Natural killer cell (primary cell): ENCODE measurements at regions not wholly inside any gene's neighbourhood (a gene's known extent, or its start where the extent isn't known, plus 50 kb on each side); places are given as distances from the start of the nearest gene placed in this dataset.
A peak's percentile ranks its signal among the peaks of the same experiment; 100 is the strongest.

Source experiments
- ATAC-seq, 3 donors: fragments of 150-1000 bp in 2 of 3; fragments of 200-7000 bp in 1 of 3; cut with Tn5 transposase; 1 replicate in 1 of 3; 2 replicates in 2 of 3; pipeline ENCODE4 v1.10.0; 2021; ENCODE audit warnings: mild to moderate bottlenecking in 2 of 3, moderate library complexity in 2 of 3
- DNase-seq, 2 donors: peaks; one replicate each; pipeline versions ENCODE4 v3.0.0 to v3.0.0-alpha.2; 2013 to 2021; ENCODE audit warnings: mixed read lengths in 1 of 2
- H3K27ac ChIP-seq: one replicate; pipeline ENCODE4 v1.5.1; 2013; ENCODE audit warnings: mild to moderate bottlenecking, low read length
- H3K27me3 ChIP-seq: one replicate; pipeline ENCODE4 v1.6.1; 2013; ENCODE audit warnings: low read length; ENCODE audit not compliant: control insufficient read depth, insufficient read depth
- H3K36me3 ChIP-seq: one replicate; pipeline ENCODE4 v1.6.1; 2013; ENCODE audit warnings: low read length; ENCODE audit not compliant: control insufficient read depth, insufficient read depth
- H3K4me1 ChIP-seq: one replicate; pipeline ENCODE4 v1.6.1; 2013; ENCODE audit warnings: low read length; ENCODE audit not compliant: control insufficient read depth, insufficient read depth
- H3K4me3 ChIP-seq: one replicate; pipeline ENCODE4 v1.5.1; 2013; ENCODE audit warnings: low read length
- H3K9me3 ChIP-seq: one replicate; pipeline ENCODE4 v1.6.1; 2013; ENCODE audit warnings: low read length; ENCODE audit not compliant: control insufficient read depth, insufficient read depth
- H3K27ac Mint-ChIP-seq, 2 donors: one replicate each; pipeline ENCODE4 v1.8.0; 2022; ENCODE audit warnings: mild to moderate bottlenecking in 2 of 2, mixed read lengths in 2 of 2, moderate library complexity in 1 of 2
- H3K27me3 Mint-ChIP-seq, 2 donors: one replicate each; pipeline ENCODE4 v1.8.0; 2022; ENCODE audit warnings: low read depth in 2 of 2, mixed read lengths in 2 of 2
- H3K36me3 Mint-ChIP-seq: one replicate; pipeline ENCODE4 v1.8.0; 2022; ENCODE audit warnings: mixed read lengths
- H3K4me1 Mint-ChIP-seq, 2 donors: one replicate each; pipeline ENCODE4 v1.8.0; 2022; ENCODE audit warnings: mixed read lengths in 2 of 2
- H3K4me3 Mint-ChIP-seq: one replicate; pipeline ENCODE4 v1.8.0; 2022; ENCODE audit warnings: mild to moderate bottlenecking, moderate library complexity, mixed read lengths
- H3K9me3 Mint-ChIP-seq, 2 donors: one replicate each; pipeline ENCODE4 v1.8.0; 2022; ENCODE audit warnings: mixed read lengths in 2 of 2
- WGBS: methylation state at CpG from one replicate; pipeline ENCODE4 v1.1.7; 2013; ENCODE audit warnings: missing lambda C conversion rate; ENCODE audit not compliant: insufficient coverage; 5-methylcytosine and 5-hydroxymethylcytosine counted together
- intact Hi-C: fragments of 100-400 bp; cut with micrococcal nuclease; formaldehyde crosslinking; loops from one replicate; pipeline ENCODE4 v1.14.2; 2022
- TF ChIP-seq, protein P1 (sequence below): fragments of 200-600 bp; IDR thresholded peaks from one replicate; pipeline ENCODE4 v1.8.0; 2022; ENCODE audit warnings: antibody characterized with exemption

- ATAC-seq (no peak), DNase-seq (peak in 1 of 2 donors; percentile 26)
- Mint-ChIP-seq H3K27me3 (no peaks in the 10 kb centered on the region), H3K36me3 (no peaks in the 10 kb centered on the region), H3K27ac (no peak overlapping the region), H3K4me1 (no peaks in the 10 kb centered on the region), H3K4me3 (no peak overlapping the region), H3K9me3 (no peaks in the 10 kb centered on the region)
- Histone ChIP-seq H3K36me3 (no peaks in the 10 kb centered on the region), H3K4me3 (no peak overlapping the region), H3K9me3 (no peaks in the 10 kb centered on the region), H3K27me3 (no peaks in the 10 kb centered on the region), H3K4me1 (no peaks in the 10 kb centered on the region), H3K27ac (no peak overlapping the region)
- WGBS: 60% methylated on average over 10 of the region's 12 CpGs
- TF ChIP-seq, protein P1, sequence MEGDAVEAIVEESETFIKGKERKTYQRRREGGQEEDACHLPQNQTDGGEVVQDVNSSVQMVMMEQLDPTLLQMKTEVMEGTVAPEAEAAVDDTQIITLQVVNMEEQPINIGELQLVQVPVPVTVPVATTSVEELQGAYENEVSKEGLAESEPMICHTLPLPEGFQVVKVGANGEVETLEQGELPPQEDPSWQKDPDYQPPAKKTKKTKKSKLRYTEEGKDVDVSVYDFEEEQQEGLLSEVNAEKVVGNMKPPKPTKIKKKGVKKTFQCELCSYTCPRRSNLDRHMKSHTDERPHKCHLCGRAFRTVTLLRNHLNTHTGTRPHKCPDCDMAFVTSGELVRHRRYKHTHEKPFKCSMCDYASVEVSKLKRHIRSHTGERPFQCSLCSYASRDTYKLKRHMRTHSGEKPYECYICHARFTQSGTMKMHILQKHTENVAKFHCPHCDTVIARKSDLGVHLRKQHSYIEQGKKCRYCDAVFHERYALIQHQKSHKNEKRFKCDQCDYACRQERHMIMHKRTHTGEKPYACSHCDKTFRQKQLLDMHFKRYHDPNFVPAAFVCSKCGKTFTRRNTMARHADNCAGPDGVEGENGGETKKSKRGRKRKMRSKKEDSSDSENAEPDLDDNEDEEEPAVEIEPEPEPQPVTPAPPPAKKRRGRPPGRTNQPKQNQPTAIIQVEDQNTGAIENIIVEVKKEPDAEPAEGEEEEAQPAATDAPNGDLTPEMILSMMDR: no peak
- intact Hi-C loops: no loop called here
Observed at GRCh38 chr2:133780099-133780996, 212.1 kb upstream of the NCKAP5 start.

DNA sequence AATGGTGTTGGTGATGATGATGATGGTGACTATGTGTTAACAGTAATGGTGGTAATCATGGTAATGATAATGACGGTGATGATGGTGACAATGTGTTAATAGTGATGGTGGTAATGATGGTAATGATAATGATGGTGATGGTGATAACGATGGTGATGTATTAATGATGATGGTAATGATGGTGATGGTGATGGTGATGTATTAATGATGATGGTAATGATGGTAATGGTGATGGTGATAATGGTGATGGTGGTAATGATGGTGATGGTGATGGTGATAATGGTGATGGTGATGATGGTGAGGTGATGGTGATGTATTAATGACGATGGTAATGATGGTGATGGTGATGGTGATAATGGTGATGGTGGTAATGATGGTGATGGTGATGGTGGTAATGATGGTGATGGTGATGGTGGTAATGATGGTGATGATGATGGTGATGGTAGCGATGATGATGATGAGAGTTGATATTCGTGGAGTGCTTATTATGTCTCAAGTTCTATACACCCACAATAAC, 212.8 kb upstream of the NCKAP5 start:
- Histone ChIP-seq H3K4me3 (no peak overlapping the region), H3K9me3 (no peaks in the 10 kb centered on the region), H3K36me3 (no peaks in the 10 kb centered on the region), H3K4me1 (no peaks in the 10 kb centered on the region), H3K27ac (no peak overlapping the region), H3K27me3 (no peaks in the 10 kb centered on the region)
- no peak overlapping the region for H3K27ac Mint-ChIP-seq
- WGBS: 79% methylated on average over 3 of the region's 5 CpGs
- TF ChIP-seq, protein P1: no peak
- ATAC-seq: no peak
- intact Hi-C loops: no loop called here
- H3K9me3 Mint-ChIP-seq: no peaks in the 10 kb centered on the region
- H3K4me1 Mint-ChIP-seq: no peaks in the 10 kb centered on the region
- DNase-seq: no peak
- no peak overlapping the region for H3K4me3 Mint-ChIP-seq
- H3K36me3 Mint-ChIP-seq: no peaks in the 10 kb centered on the region
- no peaks in the 10 kb centered on the region for H3K27me3 Mint-ChIP-seq

DNA sequence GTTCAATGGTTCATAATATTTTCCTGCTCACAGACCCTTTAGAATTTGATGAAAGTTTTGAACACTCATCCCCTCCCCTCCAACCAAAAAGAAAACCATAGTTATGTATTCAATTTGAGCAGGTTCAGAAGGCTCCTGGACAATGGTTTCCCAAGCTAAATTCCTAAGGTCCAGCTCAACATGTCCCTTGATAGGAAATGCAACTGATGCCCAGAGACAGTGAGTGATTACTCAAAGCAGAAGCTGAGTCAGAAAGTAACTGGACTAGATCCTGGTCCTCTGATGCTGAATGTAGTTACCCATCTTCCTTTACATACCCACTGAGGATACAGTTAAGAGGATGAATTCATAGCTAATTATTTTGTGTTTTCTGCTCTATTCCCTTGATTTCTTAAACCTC, 218.9 kb upstream of the NCKAP5 start:
- H3K27me3 ChIP-seq: no peaks in the 10 kb centered on the region
- H3K36me3 Mint-ChIP-seq: no peaks in the 10 kb centered on the region
- H3K27ac ChIP-seq: no peak overlapping the region
- DNase-seq (no peak), ATAC-seq (no peak)
- H3K4me1 ChIP-seq: no peaks in the 10 kb centered on the region
- no peak overlapping the region for H3K4me3 Mint-ChIP-seq
- no peaks in the 10 kb centered on the region for H3K4me1 Mint-ChIP-seq
- no peaks in the 10 kb centered on the region for H3K27me3 Mint-ChIP-seq
- H3K36me3 ChIP-seq: no peaks in the 10 kb centered on the region
- H3K9me3 ChIP-seq: no peaks in the 10 kb centered on the region
- intact Hi-C loops: no loop called here
- H3K9me3 Mint-ChIP-seq: peaks cover 0 to 4% of the 10 kb centered on the region in 2 donors
- TF ChIP-seq, protein P1: no peak
- H3K4me3 ChIP-seq: no peak overlapping the region
- no peak overlapping the region for H3K27ac Mint-ChIP-seq
